22Rv1 (cell line): ENCODE measurements at regions not wholly inside any gene's neighbourhood (a gene's known extent, or its start where the extent isn't known, plus 50 kb on each side); places are given as distances from the start of the nearest gene placed in this dataset.
A peak's percentile ranks its signal among the peaks of the same experiment; 100 is the strongest.

Experiments
- H3K27ac ChIP-seq: fragments of 450-650 bp; 2 replicates; pipeline ENCODE4 v1.5.1; 2017
- ZFX ChIP-seq: fragments of 450-650 bp; IDR thresholded peaks from 2 replicates; pipeline ENCODE4 v1.6.1; 2017; ENCODE audit warnings: antibody characterized with exemption, borderline replicate concordance
- TF ChIP-seq, protein P1 (sequence below): fragments of 450-650 bp; IDR thresholded peaks from 2 replicates; pipeline ENCODE4 v1.5.1; 2017; ENCODE audit warnings: mild to moderate bottlenecking

DNA sequence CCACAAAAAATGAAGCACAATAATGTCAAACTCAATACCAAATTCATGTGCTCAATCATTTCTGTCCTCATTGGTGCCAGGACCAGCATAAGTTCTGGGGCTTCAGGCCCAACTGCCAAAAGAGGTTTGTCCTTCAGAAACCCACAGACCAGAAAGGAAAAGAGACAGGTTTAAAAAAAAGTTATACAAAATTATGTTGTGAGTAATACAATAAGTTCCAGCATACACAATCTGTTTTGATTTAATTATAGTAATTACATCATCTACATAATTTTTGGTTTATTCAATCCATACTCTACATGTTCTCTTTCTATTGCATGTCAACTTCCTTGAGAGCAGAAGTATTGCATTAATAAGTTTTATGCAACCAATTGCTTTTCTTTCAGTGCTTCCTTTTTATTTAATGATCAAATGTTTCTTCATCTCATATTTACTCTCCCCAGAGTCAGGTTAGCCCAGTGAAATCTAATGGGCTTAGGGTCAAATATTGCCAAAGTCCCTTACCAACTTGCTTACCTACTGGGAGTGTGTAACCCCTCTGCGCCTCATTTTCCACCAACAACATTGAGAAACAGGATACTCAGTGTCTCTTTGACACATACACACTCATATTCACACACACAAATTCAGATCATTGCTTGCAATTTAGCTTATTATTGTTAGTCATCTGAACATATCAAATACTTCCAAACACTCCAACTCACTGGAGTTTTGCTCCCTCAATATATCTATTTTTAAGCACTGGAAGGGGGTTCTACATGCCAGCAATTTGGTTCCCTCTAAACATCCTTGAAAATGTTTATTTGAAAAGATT lies 424.4 kb upstream of the MARCKS start:
- peak overlapping the region; percentile 36 for H3K27ac ChIP-seq
- TF ChIP-seq ZFX: no peak
- TF ChIP-seq, protein P1, sequence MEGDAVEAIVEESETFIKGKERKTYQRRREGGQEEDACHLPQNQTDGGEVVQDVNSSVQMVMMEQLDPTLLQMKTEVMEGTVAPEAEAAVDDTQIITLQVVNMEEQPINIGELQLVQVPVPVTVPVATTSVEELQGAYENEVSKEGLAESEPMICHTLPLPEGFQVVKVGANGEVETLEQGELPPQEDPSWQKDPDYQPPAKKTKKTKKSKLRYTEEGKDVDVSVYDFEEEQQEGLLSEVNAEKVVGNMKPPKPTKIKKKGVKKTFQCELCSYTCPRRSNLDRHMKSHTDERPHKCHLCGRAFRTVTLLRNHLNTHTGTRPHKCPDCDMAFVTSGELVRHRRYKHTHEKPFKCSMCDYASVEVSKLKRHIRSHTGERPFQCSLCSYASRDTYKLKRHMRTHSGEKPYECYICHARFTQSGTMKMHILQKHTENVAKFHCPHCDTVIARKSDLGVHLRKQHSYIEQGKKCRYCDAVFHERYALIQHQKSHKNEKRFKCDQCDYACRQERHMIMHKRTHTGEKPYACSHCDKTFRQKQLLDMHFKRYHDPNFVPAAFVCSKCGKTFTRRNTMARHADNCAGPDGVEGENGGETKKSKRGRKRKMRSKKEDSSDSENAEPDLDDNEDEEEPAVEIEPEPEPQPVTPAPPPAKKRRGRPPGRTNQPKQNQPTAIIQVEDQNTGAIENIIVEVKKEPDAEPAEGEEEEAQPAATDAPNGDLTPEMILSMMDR: no peak

DNA sequence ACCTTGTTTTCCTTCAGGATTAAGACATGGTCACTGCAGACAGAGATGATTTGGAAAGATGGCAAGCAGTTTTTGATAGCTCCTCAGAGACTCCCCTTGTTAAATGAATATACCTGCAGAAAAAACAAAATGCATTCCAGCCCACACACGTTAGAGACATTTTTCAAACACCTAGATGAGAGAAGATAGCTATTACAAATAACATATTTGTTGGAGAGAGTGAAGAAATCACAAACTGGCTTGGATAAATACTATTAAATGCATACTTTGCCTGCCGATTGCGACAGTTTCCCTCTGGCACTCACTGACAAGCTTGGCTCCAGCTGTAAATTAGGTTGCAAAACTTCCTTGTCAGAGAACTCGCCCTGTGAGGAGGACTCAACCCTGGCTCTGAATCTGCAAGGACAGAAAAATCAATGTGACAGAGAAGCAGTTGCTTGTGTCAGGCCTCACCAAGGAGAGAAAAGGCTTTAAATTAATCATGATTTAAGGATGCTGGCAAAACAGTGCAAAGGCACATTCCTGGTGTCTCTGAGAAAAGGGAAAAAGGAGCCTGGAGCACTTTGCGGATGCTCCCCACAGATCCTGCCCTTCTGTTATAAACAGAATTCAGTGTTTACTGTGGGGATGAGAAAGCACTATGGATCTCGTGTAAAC lies 423.7 kb upstream of the MARCKS start:
- H3K27ac ChIP-seq: peak overlapping the region; percentile 36
- TF ChIP-seq ZFX: no peak
- TF ChIP-seq, protein P1: no peak

DNA sequence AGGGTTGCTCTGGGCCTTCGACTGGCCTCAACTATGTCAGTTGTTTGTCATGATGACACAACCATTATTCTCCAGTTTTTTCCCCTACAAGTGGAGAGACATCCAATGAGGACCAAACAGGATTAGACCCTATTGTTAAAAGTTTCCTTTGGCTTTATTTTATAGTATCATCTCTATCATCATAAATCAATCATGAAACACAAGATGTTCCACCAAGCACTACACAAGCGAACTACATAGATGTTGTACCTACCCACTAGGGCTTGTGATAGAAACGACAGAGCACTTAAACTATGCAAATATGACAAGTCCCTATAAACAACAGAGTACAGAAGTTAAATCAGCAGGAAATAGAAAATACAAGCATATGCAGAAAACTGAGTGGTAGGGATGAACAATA lies 422.5 kb upstream of the MARCKS start:
- no peak overlapping the region for H3K27ac ChIP-seq
- no peak for TF ChIP-seq ZFX
- TF ChIP-seq, protein P1: no peak

DNA sequence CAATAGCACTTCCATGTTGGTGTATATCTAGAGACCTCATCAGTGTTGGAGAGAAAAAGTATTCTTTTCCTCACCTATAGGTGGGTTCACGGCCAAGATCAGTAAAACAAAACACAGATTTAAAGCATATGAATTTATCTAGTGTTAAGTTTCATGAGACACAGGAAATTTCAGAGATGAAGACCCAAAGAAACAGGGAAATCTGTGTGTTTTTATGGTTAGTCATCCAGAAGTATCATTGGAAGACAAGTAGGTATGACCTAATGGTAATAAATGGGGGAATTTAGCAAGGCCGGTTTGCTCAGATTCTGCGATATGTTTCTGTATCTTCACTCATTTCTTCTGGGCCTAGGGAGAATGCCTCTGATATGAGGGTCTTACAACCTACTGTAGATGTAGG lies 419.6 kb upstream of the MARCKS start:
- no peak for TF ChIP-seq ZFX
- TF ChIP-seq, protein P1: no peak
- H3K27ac ChIP-seq: no peak overlapping the region

DNA sequence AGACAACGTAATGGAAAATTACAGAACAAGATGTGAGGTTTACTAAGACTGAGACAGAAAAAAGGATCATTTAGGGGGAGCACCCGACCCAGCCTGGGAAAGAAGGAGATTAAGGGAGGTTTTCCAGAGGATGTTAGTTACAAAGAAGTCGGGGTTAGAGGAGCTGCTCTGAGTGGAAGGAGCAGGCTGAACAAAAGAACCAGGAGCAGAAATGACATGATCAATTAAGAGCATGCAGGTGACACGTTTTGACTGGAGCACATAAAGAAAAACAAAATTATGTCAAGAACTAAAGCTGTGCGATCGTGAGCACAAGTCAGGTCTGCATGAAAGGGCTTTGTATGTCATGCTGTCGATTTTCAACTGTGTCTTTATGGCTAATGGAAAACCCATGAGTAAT lies 417.3 kb upstream of the MARCKS start:
- no peak overlapping the region for H3K27ac ChIP-seq
- no peak for TF ChIP-seq ZFX
- TF ChIP-seq, protein P1: no peak

DNA sequence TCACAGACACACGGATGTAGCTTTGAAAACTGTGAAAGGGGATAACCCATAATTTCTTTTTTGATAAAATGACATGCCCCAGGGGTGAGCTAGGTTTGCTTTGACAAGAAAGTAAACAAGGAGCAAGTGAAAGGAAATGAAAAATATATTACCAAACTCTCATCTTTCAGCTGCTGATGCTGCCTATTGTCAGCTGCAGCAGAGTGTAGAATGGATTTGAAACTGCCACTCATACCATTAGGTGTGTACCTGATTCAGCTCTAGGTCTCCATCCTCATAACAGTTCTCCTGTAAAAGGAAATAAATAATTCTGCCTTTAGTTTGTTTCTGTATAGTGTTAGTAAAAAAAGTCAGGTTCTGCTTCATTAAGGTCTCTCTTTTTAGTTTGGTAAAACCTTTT lies 415.1 kb upstream of the MARCKS start:
- TF ChIP-seq, protein P1: no peak
- no peak for TF ChIP-seq ZFX
- no peak overlapping the region for H3K27ac ChIP-seq

DNA sequence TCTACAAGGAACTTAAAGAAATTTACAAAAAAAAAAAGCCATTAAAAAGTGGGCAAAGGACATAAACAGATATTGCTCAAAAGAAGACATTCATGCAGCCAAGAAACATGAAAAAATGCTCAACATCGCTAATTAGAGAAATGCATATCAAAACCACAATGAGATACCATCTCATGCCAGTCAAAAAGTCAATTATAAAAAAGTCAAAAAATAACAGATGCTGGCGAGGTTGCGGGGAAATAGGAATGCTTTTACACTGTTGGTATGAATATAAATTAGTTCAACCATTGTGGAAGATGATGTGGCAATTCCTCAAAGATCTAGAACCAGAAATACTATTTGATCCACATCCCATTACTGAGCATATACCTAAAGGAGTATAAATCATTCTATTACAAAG lies 411.9 kb upstream of the MARCKS start:
- no peak overlapping the region for H3K27ac ChIP-seq
- no peak for TF ChIP-seq ZFX
- TF ChIP-seq, protein P1: no peak
